Colonic mucosa (tissue), 4 donors: ENCODE measurements at regions not wholly inside any gene's neighbourhood (a gene's known extent, or its start where the extent isn't known, plus 50 kb on each side); places are given as distances from the start of the nearest gene placed in this dataset.
A peak's percentile ranks its signal among the peaks of the same experiment; 100 is the strongest.

Experiments
- DNase-seq: peaks from one replicate; pipeline ENCODE4 v3.0.0-alpha.2; 2020
- H3K27ac ChIP-seq: fragments of 200-600 bp; one replicate; pipeline ENCODE4 v1.8.0; 2021
- H3K27me3 ChIP-seq: fragments of 200-600 bp; one replicate; pipeline ENCODE4 v1.8.0; 2021
- H3K36me3 ChIP-seq: fragments of 200-600 bp; one replicate; pipeline ENCODE4 v1.8.0; 2021
- H3K4me1 ChIP-seq: fragments of 200-600 bp; one replicate; pipeline ENCODE4 v1.8.0; 2021; ENCODE audit warnings: mild to moderate bottlenecking
- H3K4me3 ChIP-seq: fragments of 200-600 bp; one replicate; pipeline ENCODE4 v1.8.0; 2021
- H3K9ac ChIP-seq, 2 donors: one replicate each; pipeline ENCODE4 v1.7.0; 2013; ENCODE audit warnings: control low read depth in 2 of 2, low read depth in 2 of 2, low read length in 2 of 2
- H3K9me3 ChIP-seq: fragments of 200-600 bp; one replicate; pipeline ENCODE4 v1.8.0; 2021
- CTCF ChIP-seq: fragments of 200-600 bp; IDR thresholded peaks from one replicate; pipeline ENCODE4 v1.8.0; 2022; ENCODE audit warnings: antibody characterized with exemption, mild to moderate bottlenecking
- intact Hi-C: fragments of 100-400 bp; cut with DNase I; formaldehyde crosslinking; loops from one replicate; pipeline ENCODE4 v1.14.1; 2022
- donor health status: healthy.
- donor health status: DM: no; HTN: no; CAD: no.
- donor health status: DM: no; HTN: no; CAD: no.

GRCh38 chr4:123524958-123525628 lies 128.5 kb downstream of the SPRY1 start:
- Histone ChIP-seq H3K4me3 (no peak overlapping the region), H3K36me3 (no peaks in the 10 kb centered on the region), H3K27ac (no peak overlapping the region), H3K4me1 (no peaks in the 10 kb centered on the region), H3K9me3 (no peaks in the 10 kb centered on the region), H3K27me3 (no peaks in the 10 kb centered on the region), H3K9ac (no peak overlapping the region)
- intact Hi-C loops: no loop called here
- no peak for DNase-seq
- no peak for TF ChIP-seq CTCF

GRCh38 chr4:123526511-123526910 lies 129.9 kb downstream of the SPRY1 start:
- no peaks in the 10 kb centered on the region for H3K27me3 ChIP-seq
- no peaks in the 10 kb centered on the region for H3K9me3 ChIP-seq
- intact Hi-C loops: no loop called here
- TF ChIP-seq CTCF: no peak
- no peak for DNase-seq
- no peaks in the 10 kb centered on the region for H3K4me1 ChIP-seq
- H3K4me3 ChIP-seq: no peak overlapping the region
- no peak overlapping the region for H3K9ac ChIP-seq
- no peaks in the 10 kb centered on the region for H3K36me3 ChIP-seq
- no peak overlapping the region for H3K27ac ChIP-seq

GRCh38 chr4:123528501-123529277 lies 132.1 kb downstream of the SPRY1 start:
- intact Hi-C loops: no loop called here
- H3K27me3 ChIP-seq: no peaks in the 10 kb centered on the region
- no peak overlapping the region for H3K9ac ChIP-seq
- peak; percentile 41 for DNase-seq
- no peaks in the 10 kb centered on the region for H3K36me3 ChIP-seq
- H3K27ac ChIP-seq: peak overlapping the region; percentile 14
- no peak for TF ChIP-seq CTCF
- no peaks in the 10 kb centered on the region for H3K4me1 ChIP-seq
- no peaks in the 10 kb centered on the region for H3K9me3 ChIP-seq
- no peak overlapping the region for H3K4me3 ChIP-seq

GRCh38 chr4:123529278-123529568 lies 132.6 kb downstream of the SPRY1 start:
- no peak overlapping the region for H3K9ac ChIP-seq
- H3K9me3 ChIP-seq: no peaks in the 10 kb centered on the region
- H3K36me3 ChIP-seq: no peaks in the 10 kb centered on the region
- no peak overlapping the region for H3K4me3 ChIP-seq
- H3K27me3 ChIP-seq: no peaks in the 10 kb centered on the region
- H3K4me1 ChIP-seq: no peaks in the 10 kb centered on the region
- peak overlapping the region; percentile 14 for H3K27ac ChIP-seq
- intact Hi-C loops: no loop called here
- no peak for TF ChIP-seq CTCF
- DNase-seq: no peak

- intact Hi-C loops: no loop called here
- H3K4me1 ChIP-seq: no peaks in the 10 kb centered on the region
- no peak overlapping the region for H3K27ac ChIP-seq
- no peak for DNase-seq
- no peaks in the 10 kb centered on the region for H3K27me3 ChIP-seq
- no peaks in the 10 kb centered on the region for H3K9me3 ChIP-seq
- TF ChIP-seq CTCF: no peak
- H3K4me3 ChIP-seq: no peak overlapping the region
- H3K36me3 ChIP-seq: no peaks in the 10 kb centered on the region
- no peak overlapping the region for H3K9ac ChIP-seq
These were observed 133.8 kb downstream of the SPRY1 start for GRCh38 chr4:123530357-123530756.
